AG10803 (cell line): ENCODE measurements at regions not wholly inside any gene's neighbourhood (a gene's known extent, or its start where the extent isn't known, plus 50 kb on each side); places are given as distances from the start of the nearest gene placed in this dataset.
"Not testable (repeated sequence)": the region's sequence is repeated elsewhere in the genome, so short reads cannot be mapped to it uniquely, and the experiment has no call there.

ENCODE experiments used
- DNase-seq: peaks from one replicate; pipeline ENCODE4 v3.0.0; 2010; ENCODE audit warnings: low read depth
- H3K4me3 ChIP-seq: 2 replicates; pipeline ENCODE4 v1.5.1; 2011; ENCODE audit warnings: mild to moderate bottlenecking, low read length, control low read depth
- TF ChIP-seq, protein P1 (sequence below): conservative IDR thresholded peaks from 2 replicates; pipeline ENCODE4 v1.5.1; 2011; ENCODE audit warnings: mild to moderate bottlenecking, low read length, control low read depth, inconsistent platforms

GRCh38 chr15:79561982-79562381 is 129.8 kb downstream of the MINAR1 start:
- TF ChIP-seq, protein P1, sequence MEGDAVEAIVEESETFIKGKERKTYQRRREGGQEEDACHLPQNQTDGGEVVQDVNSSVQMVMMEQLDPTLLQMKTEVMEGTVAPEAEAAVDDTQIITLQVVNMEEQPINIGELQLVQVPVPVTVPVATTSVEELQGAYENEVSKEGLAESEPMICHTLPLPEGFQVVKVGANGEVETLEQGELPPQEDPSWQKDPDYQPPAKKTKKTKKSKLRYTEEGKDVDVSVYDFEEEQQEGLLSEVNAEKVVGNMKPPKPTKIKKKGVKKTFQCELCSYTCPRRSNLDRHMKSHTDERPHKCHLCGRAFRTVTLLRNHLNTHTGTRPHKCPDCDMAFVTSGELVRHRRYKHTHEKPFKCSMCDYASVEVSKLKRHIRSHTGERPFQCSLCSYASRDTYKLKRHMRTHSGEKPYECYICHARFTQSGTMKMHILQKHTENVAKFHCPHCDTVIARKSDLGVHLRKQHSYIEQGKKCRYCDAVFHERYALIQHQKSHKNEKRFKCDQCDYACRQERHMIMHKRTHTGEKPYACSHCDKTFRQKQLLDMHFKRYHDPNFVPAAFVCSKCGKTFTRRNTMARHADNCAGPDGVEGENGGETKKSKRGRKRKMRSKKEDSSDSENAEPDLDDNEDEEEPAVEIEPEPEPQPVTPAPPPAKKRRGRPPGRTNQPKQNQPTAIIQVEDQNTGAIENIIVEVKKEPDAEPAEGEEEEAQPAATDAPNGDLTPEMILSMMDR, result no peak
- H3K4me3 ChIP-seq, result peak overlapping the region; percentile 38
- DNase-seq, result no peak

DNA sequence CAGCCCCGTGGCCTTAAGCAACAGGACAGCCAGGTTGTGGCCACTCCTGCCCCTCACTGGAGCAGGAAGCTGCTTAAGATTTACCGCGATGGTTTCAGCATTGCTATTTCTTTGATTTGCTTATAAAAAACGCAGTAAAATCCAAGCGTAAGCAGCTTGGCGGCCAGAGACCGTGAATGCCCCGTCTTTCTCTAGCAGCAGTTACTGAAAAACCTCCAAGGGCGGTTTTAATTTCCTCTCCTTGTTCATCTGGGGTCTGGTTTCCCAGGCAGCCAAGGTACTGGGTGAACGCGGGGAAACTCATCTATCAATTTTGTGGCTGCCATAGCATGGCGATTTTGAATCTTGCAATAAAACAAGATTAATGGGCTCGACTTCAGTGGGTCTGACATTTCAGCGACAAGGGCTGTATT is 130.3 kb downstream of the MINAR1 start:
- peak overlapping the region; percentile 38 for H3K4me3 ChIP-seq
- DNase-seq, result peak; percentile 11
- TF ChIP-seq, protein P1, result no peak

- TF ChIP-seq, protein P1, result no peak
- H3K4me3 ChIP-seq, result no peak overlapping the region
- DNase-seq, result no peak
Observed at GRCh38 chr15:79562899-79563298, 130.8 kb downstream of the MINAR1 start.

- H3K4me3 ChIP-seq, result no peak overlapping the region
- TF ChIP-seq, protein P1, result no peak
- DNase-seq, result no peak
Observed at GRCh38 chr15:79570004-79570403, 137.9 kb downstream of the MINAR1 start.

GRCh38 chr15:79572691-79573404 is 140.7 kb downstream of the MINAR1 start:
- DNase-seq, result no peak
- TF ChIP-seq, protein P1, result no peak
- H3K4me3 ChIP-seq, result no peak overlapping the region

- H3K4me3 ChIP-seq, DNase-seq: not testable (repeated sequence)
Observed at GRCh38 chr15:79574431-79575273, 142.5 kb downstream of the MINAR1 start.

GRCh38 chr15:79582650-79583049 is 150.5 kb downstream of the MINAR1 start:
- TF ChIP-seq, protein P1, result no peak
- no peak overlapping the region for H3K4me3 ChIP-seq
- DNase-seq, result peak; percentile 43
